PC-3 (cell line): ENCODE measurements at regions not wholly inside any gene's neighbourhood (a gene's known extent, or its start where the extent isn't known, plus 50 kb on each side); places are given as distances from the start of the nearest gene placed in this dataset. TPM values are rescaled to one million over a fixed set of nuclear protein-coding genes. Genes with fewer than 3 reads are reported as not detected.

Experiments
- microRNA-seq: library from miRNA; unstranded; fragments of <30 nt; microRNA quantifications from one replicate; pipeline ENCODE4 v1.1.0, GENCODE V29; 2020; ENCODE audit not compliant: unreplicated experiment

Small RNAs in the stretch of these regions (microRNA-seq; reads per million reads assigned to microRNA genes)
- not detected for gene MIR5186
